GM23338 (cell line): ENCODE measurements at regions not wholly inside any gene's neighbourhood (a gene's known extent, or its start where the extent isn't known, plus 50 kb on each side); places are given as distances from the start of the nearest gene placed in this dataset. TPM values are rescaled to one million over a fixed set of nuclear protein-coding genes. Genes with fewer than 3 reads are reported as not detected.

Source experiments
- ATAC-seq: fragments of 200-7000 bp; cut with Tn5 transposase; 3 replicates; pipeline ENCODE4 v1.9.1; 2020
- DNase-seq: peaks from one replicate; pipeline ENCODE4 v3.0.0-alpha.2; 2015; ENCODE audit warnings: low spot score
- H2AFZ ChIP-seq: fragments of 200-600 bp; sonication (generic); 2 replicates; pipeline ENCODE4 v1.8.0; 2016; ENCODE audit warnings: antibody characterized with exemption, mild to moderate bottlenecking, moderate library complexity
- H3F3A ChIP-seq: fragments of 200-600 bp; sonication (generic); replicated peaks from 2 replicates; pipeline ENCODE4 v1.8.0; 2017; ENCODE audit warnings: antibody characterized with exemption, mixed run types, low read depth
- H3K27ac ChIP-seq: fragments of 200-600 bp; sonication (generic); 2 replicates; pipeline ENCODE4 v1.6.1; 2016; ENCODE audit warnings: low read depth
- H3K27me3 ChIP-seq: fragments of 200-600 bp; sonication (generic); 2 replicates; pipeline ENCODE4 v1.8.0; 2016; ENCODE audit warnings: mild to moderate bottlenecking, mixed run types, moderate library complexity; ENCODE audit not compliant: insufficient read depth
- H3K36me3 ChIP-seq: fragments of 200-600 bp; sonication (generic); 2 replicates; pipeline ENCODE4 v1.8.0; 2016; ENCODE audit warnings: mild to moderate bottlenecking; ENCODE audit not compliant: insufficient read depth
- H3K4me1 ChIP-seq: fragments of 200-600 bp; sonication (generic); 2 replicates; pipeline ENCODE4 v1.8.0; 2016; ENCODE audit warnings: mild to moderate bottlenecking, moderate library complexity; ENCODE audit not compliant: insufficient read depth
- H3K4me2 ChIP-seq: fragments of 200-600 bp; sonication (generic); 2 replicates; pipeline ENCODE4 v1.7.1; 2017; ENCODE audit warnings: mixed run types
- H3K4me3 ChIP-seq: fragments of 200-600 bp; sonication (generic); 2 replicates; pipeline ENCODE4 v1.6.1; 2016; ENCODE audit warnings: mixed run types
- H3K79me2 ChIP-seq: fragments of 200-600 bp; sonication (generic); replicated peaks from 2 replicates; pipeline ENCODE4 v1.8.0; 2017; ENCODE audit warnings: mild to moderate bottlenecking; ENCODE audit not compliant: insufficient read depth
- H3K9me2 ChIP-seq: fragments of 200-600 bp; sonication (generic); 2 replicates; pipeline ENCODE4 v1.8.0; 2017; ENCODE audit not compliant: insufficient read depth
- H4K20me1 ChIP-seq: fragments of 200-600 bp; sonication (generic); replicated peaks from 2 replicates; pipeline ENCODE4 v1.8.0; 2017; ENCODE audit warnings: mild to moderate bottlenecking; ENCODE audit not compliant: insufficient read depth
- H3K27ac Mint-ChIP-seq: 2 replicates; pipeline ENCODE4 v1.8.0; 2020; ENCODE audit warnings: inconsistent platforms, mild to moderate bottlenecking, moderate library complexity, mixed read lengths
- H3K27me3 Mint-ChIP-seq: 3 replicates; pipeline ENCODE4 v1.8.0; 2022; ENCODE audit warnings: low read depth, mild to moderate bottlenecking, moderate library complexity, mixed read lengths, inconsistent platforms; ENCODE audit not compliant: insufficient read depth, poor library complexity
- H3K36me3 Mint-ChIP-seq: 3 replicates; pipeline ENCODE4 v1.8.0; 2021; ENCODE audit warnings: low read depth, mild to moderate bottlenecking, inconsistent platforms, moderate library complexity, mixed read lengths
- H3K4me1 Mint-ChIP-seq: 3 replicates; pipeline ENCODE4 v1.8.0; 2020; ENCODE audit warnings: mild to moderate bottlenecking, inconsistent platforms, mixed read lengths
- H3K4me3 Mint-ChIP-seq: 3 replicates; pipeline ENCODE4 v1.8.0; 2021; ENCODE audit warnings: moderate library complexity, mild to moderate bottlenecking, inconsistent platforms, mixed read lengths
- H3K9me3 Mint-ChIP-seq: 3 replicates; pipeline ENCODE4 v1.8.0; 2020; ENCODE audit warnings: moderate library complexity, mild to moderate bottlenecking, inconsistent platforms, mixed read lengths
- EZH2 ChIP-seq: fragments of 200-600 bp; sonication (generic); IDR thresholded peaks from one replicate; pipeline ENCODE4 v1.8.0; 2017; ENCODE audit warnings: antibody characterized with exemption, mild to moderate bottlenecking, low read depth; ENCODE audit not compliant: unreplicated experiment
- JUNB ChIP-seq: IDR thresholded peaks from one replicate; pipeline ENCODE4 v1.6.1; 2016; ENCODE audit warnings: antibody characterized with exemption; ENCODE audit not compliant: unreplicated experiment
- NANOG ChIP-seq: IDR thresholded peaks from 2 replicates; pipeline ENCODE4 v1.6.1; 2016; ENCODE audit warnings: antibody characterized with exemption, borderline replicate concordance
- POLR2AphosphoS5 ChIP-seq: IDR thresholded peaks from 2 replicates; pipeline ENCODE4 v1.6.1; 2016; ENCODE audit warnings: antibody characterized with exemption, low read depth
- ZNF114 ChIP-seq: fragments of 250-450 bp; sonication (Bioruptor Pico); IDR thresholded peaks from 2 replicates; pipeline ENCODE4 v1.5.0; 2020; ENCODE audit warnings: mild to moderate bottlenecking, moderate library complexity
- ZNF331 ChIP-seq: fragments of 250-450 bp; sonication (Bioruptor Pico); IDR thresholded peaks from 2 replicates; pipeline ENCODE4 v1.5.0; 2020; ENCODE audit warnings: low read depth, mild to moderate bottlenecking, moderate library complexity
- small RNA-seq: library from RNA; depleted of rRNA; stranded (forward); fragments of <200 nt; gene quantifications from one replicate; pipeline ENCODE3, GENCODE V24; 2014; ENCODE audit warnings: low replicate concordance
- TF ChIP-seq, protein P1 (sequence below): fragments of 250-450 bp; sonication (Bioruptor Pico); IDR thresholded peaks from 2 replicates; pipeline ENCODE4 v1.5.0; 2020; ENCODE audit warnings: mild to moderate bottlenecking, moderate library complexity
- TF ChIP-seq, protein P2 (sequence below), 2 experiments: fragments of 200-600 bp in 1 of 2; sonication (generic) in 1 of 2; conservative IDR thresholded peaks; 2 replicates each; pipeline versions ENCODE4 v1.5.1 to v1.6.1; 2016 to 2017; ENCODE audit warnings: antibody characterized with exemption in 2 of 2, low read depth in 2 of 2, mild to moderate bottlenecking in 2 of 2, moderate library complexity in 1 of 2

DNA sequence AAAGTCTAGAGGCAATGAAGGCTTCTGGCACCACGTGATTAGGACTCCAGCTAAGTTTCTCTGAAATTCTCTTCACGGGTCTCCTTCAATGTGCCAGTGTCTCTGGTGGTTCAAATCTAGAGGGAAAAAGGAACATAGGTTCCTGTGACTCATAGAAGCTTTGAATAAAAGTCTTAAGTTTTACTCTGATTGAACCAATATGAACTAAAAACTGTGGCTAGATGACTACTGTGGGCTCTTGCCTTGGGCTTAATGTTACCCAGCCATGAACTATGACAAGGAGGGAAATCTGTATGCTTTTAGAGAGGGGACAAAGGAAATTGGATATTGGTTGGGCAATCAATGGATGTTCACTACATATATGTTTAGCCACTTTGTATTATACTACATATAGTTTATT is 49.9 kb upstream of the TEX13D start:
- H3K36me3 Mint-ChIP-seq = no peaks in the 10 kb centered on the region
- H3K4me2 ChIP-seq = no peak overlapping the region
- H3K36me3 ChIP-seq = no peaks in the 10 kb centered on the region
- H4K20me1 ChIP-seq = no peaks in the 10 kb centered on the region
- no peaks in the 10 kb centered on the region for H3F3A ChIP-seq
- no peaks in the 10 kb centered on the region for H3K9me2 ChIP-seq
- H3K9me3 Mint-ChIP-seq = no peaks in the 10 kb centered on the region
- ATAC-seq = no peak
- no peaks in the 10 kb centered on the region for H3K79me2 ChIP-seq
- no peak overlapping the region for H3K4me3 Mint-ChIP-seq
- no peak for DNase-seq
- H2AFZ ChIP-seq = no peak overlapping the region
- no peak overlapping the region for H3K4me3 ChIP-seq
- TF ChIP-seq NANOG (no peak), ZNF114 (CRISPR knock-in tag) (no peak), ZNF331 (CRISPR knock-in tag) (no peak), EZH2 (no peak), JUNB (no peak), POLR2AphosphoS5 (no peak)
- TF ChIP-seq, protein P1, sequence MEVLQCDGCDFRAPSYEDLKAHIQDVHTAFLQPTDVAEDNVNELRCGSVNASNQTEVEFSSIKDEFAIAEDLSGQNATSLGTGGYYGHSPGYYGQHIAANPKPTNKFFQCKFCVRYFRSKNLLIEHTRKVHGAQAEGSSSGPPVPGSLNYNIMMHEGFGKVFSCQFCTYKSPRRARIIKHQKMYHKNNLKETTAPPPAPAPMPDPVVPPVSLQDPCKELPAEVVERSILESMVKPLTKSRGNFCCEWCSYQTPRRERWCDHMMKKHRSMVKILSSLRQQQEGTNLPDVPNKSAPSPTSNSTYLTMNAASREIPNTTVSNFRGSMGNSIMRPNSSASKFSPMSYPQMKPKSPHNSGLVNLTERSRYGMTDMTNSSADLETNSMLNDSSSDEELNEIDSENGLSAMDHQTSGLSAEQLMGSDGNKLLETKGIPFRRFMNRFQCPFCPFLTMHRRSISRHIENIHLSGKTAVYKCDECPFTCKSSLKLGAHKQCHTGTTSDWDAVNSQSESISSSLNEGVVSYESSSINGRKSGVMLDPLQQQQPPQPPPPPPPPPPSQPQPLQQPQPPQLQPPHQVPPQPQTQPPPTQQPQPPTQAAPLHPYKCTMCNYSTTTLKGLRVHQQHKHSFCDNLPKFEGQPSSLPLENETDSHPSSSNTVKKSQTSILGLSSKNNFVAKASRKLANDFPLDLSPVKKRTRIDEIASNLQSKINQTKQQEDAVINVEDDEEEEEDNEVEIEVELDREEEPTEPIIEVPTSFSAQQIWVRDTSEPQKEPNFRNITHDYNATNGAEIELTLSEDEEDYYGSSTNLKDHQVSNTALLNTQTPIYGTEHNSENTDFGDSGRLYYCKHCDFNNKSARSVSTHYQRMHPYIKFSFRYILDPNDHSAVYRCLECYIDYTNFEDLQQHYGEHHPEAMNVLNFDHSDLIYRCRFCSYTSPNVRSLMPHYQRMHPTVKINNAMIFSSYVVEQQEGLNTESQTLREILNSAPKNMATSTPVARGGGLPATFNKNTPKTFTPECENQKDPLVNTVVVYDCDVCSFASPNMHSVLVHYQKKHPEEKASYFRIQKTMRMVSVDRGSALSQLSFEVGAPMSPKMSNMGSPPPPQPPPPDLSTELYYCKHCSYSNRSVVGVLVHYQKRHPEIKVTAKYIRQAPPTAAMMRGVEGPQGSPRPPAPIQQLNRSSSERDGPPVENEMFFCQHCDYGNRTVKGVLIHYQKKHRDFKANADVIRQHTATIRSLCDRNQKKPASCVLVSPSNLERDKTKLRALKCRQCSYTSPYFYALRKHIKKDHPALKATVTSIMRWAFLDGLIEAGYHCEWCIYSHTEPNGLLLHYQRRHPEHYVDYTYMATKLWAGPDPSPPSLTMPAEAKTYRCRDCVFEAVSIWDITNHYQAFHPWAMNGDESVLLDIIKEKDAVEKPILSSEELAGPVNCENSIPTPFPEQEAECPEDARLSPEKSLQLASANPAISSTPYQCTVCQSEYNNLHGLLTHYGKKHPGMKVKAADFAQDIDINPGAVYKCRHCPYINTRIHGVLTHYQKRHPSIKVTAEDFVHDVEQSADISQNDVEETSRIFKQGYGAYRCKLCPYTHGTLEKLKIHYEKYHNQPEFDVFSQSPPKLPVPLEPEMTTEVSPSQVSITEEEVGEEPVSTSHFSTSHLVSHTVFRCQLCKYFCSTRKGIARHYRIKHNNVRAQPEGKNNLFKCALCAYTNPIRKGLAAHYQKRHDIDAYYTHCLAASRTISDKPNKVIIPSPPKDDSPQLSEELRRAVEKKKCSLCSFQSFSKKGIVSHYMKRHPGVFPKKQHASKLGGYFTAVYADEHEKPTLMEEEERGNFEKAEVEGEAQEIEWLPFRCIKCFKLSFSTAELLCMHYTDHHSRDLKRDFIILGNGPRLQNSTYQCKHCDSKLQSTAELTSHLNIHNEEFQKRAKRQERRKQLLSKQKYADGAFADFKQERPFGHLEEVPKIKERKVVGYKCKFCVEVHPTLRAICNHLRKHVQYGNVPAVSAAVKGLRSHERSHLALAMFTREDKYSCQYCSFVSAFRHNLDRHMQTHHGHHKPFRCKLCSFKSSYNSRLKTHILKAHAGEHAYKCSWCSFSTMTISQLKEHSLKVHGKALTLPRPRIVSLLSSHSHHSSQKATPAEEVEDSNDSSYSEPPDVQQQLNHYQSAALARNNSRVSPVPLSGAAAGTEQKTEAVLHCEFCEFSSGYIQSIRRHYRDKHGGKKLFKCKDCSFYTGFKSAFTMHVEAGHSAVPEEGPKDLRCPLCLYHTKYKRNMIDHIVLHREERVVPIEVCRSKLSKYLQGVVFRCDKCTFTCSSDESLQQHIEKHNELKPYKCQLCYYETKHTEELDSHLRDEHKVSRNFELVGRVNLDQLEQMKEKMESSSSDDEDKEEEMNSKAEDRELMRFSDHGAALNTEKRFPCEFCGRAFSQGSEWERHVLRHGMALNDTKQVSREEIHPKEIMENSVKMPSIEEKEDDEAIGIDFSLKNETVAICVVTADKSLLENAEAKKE (CRISPR knock-in tag) = no peak
- TF ChIP-seq, protein P2, sequence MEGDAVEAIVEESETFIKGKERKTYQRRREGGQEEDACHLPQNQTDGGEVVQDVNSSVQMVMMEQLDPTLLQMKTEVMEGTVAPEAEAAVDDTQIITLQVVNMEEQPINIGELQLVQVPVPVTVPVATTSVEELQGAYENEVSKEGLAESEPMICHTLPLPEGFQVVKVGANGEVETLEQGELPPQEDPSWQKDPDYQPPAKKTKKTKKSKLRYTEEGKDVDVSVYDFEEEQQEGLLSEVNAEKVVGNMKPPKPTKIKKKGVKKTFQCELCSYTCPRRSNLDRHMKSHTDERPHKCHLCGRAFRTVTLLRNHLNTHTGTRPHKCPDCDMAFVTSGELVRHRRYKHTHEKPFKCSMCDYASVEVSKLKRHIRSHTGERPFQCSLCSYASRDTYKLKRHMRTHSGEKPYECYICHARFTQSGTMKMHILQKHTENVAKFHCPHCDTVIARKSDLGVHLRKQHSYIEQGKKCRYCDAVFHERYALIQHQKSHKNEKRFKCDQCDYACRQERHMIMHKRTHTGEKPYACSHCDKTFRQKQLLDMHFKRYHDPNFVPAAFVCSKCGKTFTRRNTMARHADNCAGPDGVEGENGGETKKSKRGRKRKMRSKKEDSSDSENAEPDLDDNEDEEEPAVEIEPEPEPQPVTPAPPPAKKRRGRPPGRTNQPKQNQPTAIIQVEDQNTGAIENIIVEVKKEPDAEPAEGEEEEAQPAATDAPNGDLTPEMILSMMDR (conservative IDR thresholded peaks at IDR 0.05; ENCODE audit: low read depth in 2 of 2) = no peak
- H3K27me3 ChIP-seq = no peaks in the 10 kb centered on the region
- H3K27me3 Mint-ChIP-seq = peaks cover 2% of the 10 kb centered on the region
- H3K4me1 Mint-ChIP-seq = peaks cover 2% of the 10 kb centered on the region; the same call in 1 of the 3 replicates
- H3K27ac Mint-ChIP-seq = no peak overlapping the region
- H3K27ac ChIP-seq = no peak overlapping the region
- H3K4me1 ChIP-seq = no peaks in the 10 kb centered on the region

Small RNAs in the stretch of these regions (small RNA-seq; reads per million reads assigned to genes)
- not detected for gene RF00561
